ENCODE measurements at regions not wholly inside any gene's neighbourhood (a gene's known extent, or its start where the extent isn't known, plus 50 kb on each side); places are given as distances from the start of the nearest gene placed in this dataset.

- Histone ChIP-seq H3F3A (ENCODE audit: insufficient read depth, low read length, poor library complexity, severe bottlenecking) (no peaks in the 10 kb centered on the region), H3K27me3 (ENCODE audit: insufficient read depth, low read depth, low read length) (no peaks in the 10 kb centered on the region), H3K79me2 (replicated peaks; ENCODE audit: insufficient read depth, low read length) (no peaks in the 10 kb centered on the region), H3K9me2 (ENCODE audit: insufficient read depth, low read length) (no peaks in the 10 kb centered on the region), H3K9ac (ENCODE audit: low read length) (no peak overlapping the region), H3K4me2 (ENCODE audit: low read length) (no peak overlapping the region), H3K27ac (ENCODE audit: low read length) (no peak overlapping the region), H3K9me3 (ENCODE audit: low read length) (no peaks in the 10 kb centered on the region), H3K4me3 (ENCODE audit: low read length) (no peak overlapping the region), H2AFZ (ENCODE audit: low read depth, low read length) (no peak overlapping the region), H3K36me3 (ENCODE audit: insufficient read depth, low read length) (no peaks in the 10 kb centered on the region), H4K20me1 (ENCODE audit: insufficient read depth) (no peaks in the 10 kb centered on the region)
- TF ChIP-seq EZH2 (IDR thresholded peaks at IDR 0.05; ENCODE audit: borderline replicate concordance, insufficient read depth, low read length, poor library complexity, severe bottlenecking) = no peak
- TF ChIP-seq EP300 (conservative IDR thresholded peaks at IDR 0.05; ENCODE audit: poor library complexity, severe bottlenecking) = no peak
- TF ChIP-seq POLR2AphosphoS5 (IDR thresholded peaks at IDR 0.05) = no peak
- no peak for TF ChIP-seq SMC3 (conservative IDR thresholded peaks at IDR 0.05; ENCODE audit: poor library complexity)
- TF ChIP-seq CTCF (IDR thresholded peaks at IDR 0.05; ENCODE audit: poor library complexity, severe bottlenecking) = no peak
- no peak for TF ChIP-seq MXI1 (conservative IDR thresholded peaks at IDR 0.05; ENCODE audit: poor library complexity, severe bottlenecking)
- TF ChIP-seq TAF1 (IDR thresholded peaks at IDR 0.05; ENCODE audit: low read depth) = no peak
- no peak for TF ChIP-seq REST (IDR thresholded peaks at IDR 0.05; ENCODE audit: borderline replicate concordance)
- TF ChIP-seq RAD21 (conservative IDR thresholded peaks at IDR 0.05) = no peak
Observed at GRCh38 chr7:17040716-17041115, 158.9 kb upstream of the AGR3 start.

- no peaks in the 10 kb centered on the region for H3K9me2 ChIP-seq (ENCODE audit: insufficient read depth, low read length)
- no peaks in the 10 kb centered on the region for H3K27me3 ChIP-seq (ENCODE audit: insufficient read depth, low read depth, low read length)
- no peaks in the 10 kb centered on the region for H4K20me1 ChIP-seq (ENCODE audit: insufficient read depth)
- H3K9me3 ChIP-seq (ENCODE audit: low read length) = no peaks in the 10 kb centered on the region
- TF ChIP-seq REST (IDR thresholded peaks at IDR 0.05; ENCODE audit: borderline replicate concordance) (no peak), EZH2 (IDR thresholded peaks at IDR 0.05; ENCODE audit: borderline replicate concordance, insufficient read depth, low read length, poor library complexity, severe bottlenecking) (no peak), MXI1 (conservative IDR thresholded peaks at IDR 0.05; ENCODE audit: poor library complexity, severe bottlenecking) (no peak), RAD21 (conservative IDR thresholded peaks at IDR 0.05) (no peak), SMC3 (conservative IDR thresholded peaks at IDR 0.05; ENCODE audit: poor library complexity) (no peak), EP300 (conservative IDR thresholded peaks at IDR 0.05; ENCODE audit: poor library complexity, severe bottlenecking) (no peak), POLR2AphosphoS5 (IDR thresholded peaks at IDR 0.05) (no peak), CTCF (IDR thresholded peaks at IDR 0.05; ENCODE audit: poor library complexity, severe bottlenecking) (no peak), TAF1 (IDR thresholded peaks at IDR 0.05; ENCODE audit: low read depth) (no peak)
- no peaks in the 10 kb centered on the region for H3K36me3 ChIP-seq (ENCODE audit: insufficient read depth, low read length)
- H3K4me2 ChIP-seq (ENCODE audit: low read length) = no peak overlapping the region
- no peak overlapping the region for H3K4me3 ChIP-seq (ENCODE audit: low read length)
- H3K27ac ChIP-seq (ENCODE audit: low read length) = no peak overlapping the region
- H3K79me2 ChIP-seq (replicated peaks; ENCODE audit: insufficient read depth, low read length) = no peaks in the 10 kb centered on the region
- no peak overlapping the region for H3K9ac ChIP-seq (ENCODE audit: low read length)
- H2AFZ ChIP-seq (ENCODE audit: low read depth, low read length) = no peak overlapping the region
- no peaks in the 10 kb centered on the region for H3F3A ChIP-seq (ENCODE audit: insufficient read depth, low read length, poor library complexity, severe bottlenecking)
Observed at GRCh38 chr7:17041324-17041723, 159.5 kb upstream of the AGR3 start.

All from neural cell (in vitro differentiated cells).